ENCODE measurements at regions not wholly inside any gene's neighbourhood (a gene's known extent, or its start where the extent isn't known, plus 50 kb on each side); places are given as distances from the start of the nearest gene placed in this dataset.
"Not testable (repeated sequence)": the region's sequence is repeated elsewhere in the genome, so short reads cannot be mapped to it uniquely, and the experiment has no call there.

GRCh38 chr15:92848464-92848851, 51.7 kb upstream of the CHD2 start:
- H3K27me3 Mint-ChIP-seq: no peaks in the 10 kb centered on the region
- H3K27ac Mint-ChIP-seq: peak overlapping the region; percentile 95
- ChIA-PET CTCF (interaction anchor here (0.8 to 3.2 kb wide), 2 partner anchors 34 to 40 kb away, joined by 4 to 16 read pairs; no protein-coding TSS in a partner anchor), POLR2A (interaction anchor here (0.8 to 15.2 kb wide), 11 partner anchors 9 to 52 kb away, joined by 3 to 305 read pairs (median 4); partner anchors contain the start of gene CHD2)
- H3K4me1 ChIP-seq (ENCODE audit: insufficient read depth, low read length): peaks cover 57% of the 10 kb centered on the region
- H3K4me3 Mint-ChIP-seq: no peak overlapping the region
- no peaks in the 10 kb centered on the region for H3K36me3 Mint-ChIP-seq (ENCODE audit: low read depth)
- H3K36me3 ChIP-seq (ENCODE audit: insufficient read depth, low read length): no peaks in the 10 kb centered on the region
- H3K27me3 ChIP-seq (ENCODE audit: control insufficient read depth in 1 of 2, insufficient read depth in 2 of 2, low read length in 2 of 2): no peaks in the 10 kb centered on the region
- DNase-seq (no peak), ATAC-seq (ENCODE audit: poor library complexity) (no peak)
- intact Hi-C loops (cut with DNase I, micrococcal nuclease): loop anchor here (2.0 to 5.0 kb wide), 4 partner anchors 16 to 41 kb away; no protein-coding TSS in a partner anchor
- TF ChIP-seq, protein P1, sequence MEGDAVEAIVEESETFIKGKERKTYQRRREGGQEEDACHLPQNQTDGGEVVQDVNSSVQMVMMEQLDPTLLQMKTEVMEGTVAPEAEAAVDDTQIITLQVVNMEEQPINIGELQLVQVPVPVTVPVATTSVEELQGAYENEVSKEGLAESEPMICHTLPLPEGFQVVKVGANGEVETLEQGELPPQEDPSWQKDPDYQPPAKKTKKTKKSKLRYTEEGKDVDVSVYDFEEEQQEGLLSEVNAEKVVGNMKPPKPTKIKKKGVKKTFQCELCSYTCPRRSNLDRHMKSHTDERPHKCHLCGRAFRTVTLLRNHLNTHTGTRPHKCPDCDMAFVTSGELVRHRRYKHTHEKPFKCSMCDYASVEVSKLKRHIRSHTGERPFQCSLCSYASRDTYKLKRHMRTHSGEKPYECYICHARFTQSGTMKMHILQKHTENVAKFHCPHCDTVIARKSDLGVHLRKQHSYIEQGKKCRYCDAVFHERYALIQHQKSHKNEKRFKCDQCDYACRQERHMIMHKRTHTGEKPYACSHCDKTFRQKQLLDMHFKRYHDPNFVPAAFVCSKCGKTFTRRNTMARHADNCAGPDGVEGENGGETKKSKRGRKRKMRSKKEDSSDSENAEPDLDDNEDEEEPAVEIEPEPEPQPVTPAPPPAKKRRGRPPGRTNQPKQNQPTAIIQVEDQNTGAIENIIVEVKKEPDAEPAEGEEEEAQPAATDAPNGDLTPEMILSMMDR (IDR thresholded peaks at IDR 0.05): no peak
- H3K27ac ChIP-seq (ENCODE audit: low read depth in 1 of 2, low read length in 2 of 2): peak overlapping the region; percentile 37 to 61
- H3K9me3 ChIP-seq (ENCODE audit: control insufficient read depth in 1 of 2, insufficient read depth in 1 of 2, low read length in 2 of 2): peaks cover 0 to 3% of the 10 kb centered on the region in 2 experiments
- H3K4me1 Mint-ChIP-seq (ENCODE audit: low read depth): peaks cover 67% of the 10 kb centered on the region
- H3K9me3 Mint-ChIP-seq: no peaks in the 10 kb centered on the region
- no peak overlapping the region for H3K4me3 ChIP-seq (ENCODE audit: low read length)

DNA sequence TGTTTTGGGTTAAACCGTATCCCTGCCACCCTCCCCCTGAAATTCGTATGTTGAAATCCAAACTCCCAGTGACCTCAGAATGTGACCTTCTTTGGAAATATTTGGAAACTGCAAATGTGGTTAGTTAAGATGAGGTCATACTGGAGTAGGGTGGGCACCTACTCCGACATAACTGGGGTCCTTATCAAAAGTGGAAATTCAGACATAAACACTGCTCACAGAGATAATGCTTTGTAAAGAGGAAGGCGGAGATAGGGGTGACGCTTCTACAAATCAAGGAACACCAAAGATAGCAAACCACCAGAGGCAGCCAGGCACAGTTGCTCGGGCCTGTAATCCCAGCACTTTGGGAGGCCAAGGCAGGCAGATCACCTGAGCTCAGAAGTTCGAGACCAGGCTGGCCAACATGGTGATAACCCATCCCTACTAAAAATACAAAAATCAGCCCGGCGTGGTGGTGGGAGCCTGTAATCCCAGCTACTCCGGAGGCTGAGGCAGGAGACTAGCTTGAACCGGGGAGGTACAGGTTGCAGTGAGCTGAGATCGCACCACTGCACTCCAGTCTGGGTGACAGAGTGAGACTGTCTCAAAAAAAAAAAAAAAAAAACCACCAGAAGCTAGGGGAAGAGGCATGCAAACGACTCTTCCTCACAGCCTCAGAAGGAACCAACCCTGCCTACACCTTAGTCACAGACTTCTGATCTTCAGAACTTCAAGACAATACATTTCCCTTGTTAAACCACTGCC, 51.1 kb upstream of the CHD2 start:
- ChIA-PET POLR2A (interaction anchor here (0.7 to 15.2 kb wide), 9 partner anchors 10 to 58 kb away, joined by 3 to 305 read pairs (median 10); partner anchors contain the start of gene CHD2), CTCF (interaction anchor here (0.6 to 3.2 kb wide), 7 partner anchors 17 to 65 kb away, joined by 3 to 16 read pairs (median 3); no protein-coding TSS in a partner anchor)
- Histone ChIP-seq H3K36me3 (ENCODE audit: insufficient read depth, low read length) (no peaks in the 10 kb centered on the region), H3K4me1 (ENCODE audit: insufficient read depth, low read length) (peaks cover 52% of the 10 kb centered on the region), H3K4me3 (ENCODE audit: low read length) (peak overlapping the region; percentile 6), H3K27ac (ENCODE audit: low read depth in 1 of 2, low read length in 2 of 2) (peak overlapping the region; percentile 37 to 61), H3K27me3 (ENCODE audit: control insufficient read depth in 1 of 2, insufficient read depth in 2 of 2, low read length in 2 of 2) (no peaks in the 10 kb centered on the region), H3K9me3 (ENCODE audit: control insufficient read depth in 1 of 2, insufficient read depth in 1 of 2, low read length in 2 of 2) (peaks cover 0 to 3% of the 10 kb centered on the region in 2 experiments)
- TF ChIP-seq, protein P1 (IDR thresholded peaks at IDR 0.05): no peak
- peak; percentile 88 for ATAC-seq (ENCODE audit: poor library complexity)
- peak overlapping the region; percentile 95 for H3K27ac Mint-ChIP-seq
- H3K27me3 Mint-ChIP-seq: no peaks in the 10 kb centered on the region
- H3K4me1 Mint-ChIP-seq (ENCODE audit: low read depth): peaks cover 67% of the 10 kb centered on the region
- peak in 13 of 14 experiments; percentile 15 to 88 (median 45) for DNase-seq
- peak overlapping the region; percentile 54 for H3K4me3 Mint-ChIP-seq
- no peaks in the 10 kb centered on the region for H3K9me3 Mint-ChIP-seq
- H3K36me3 Mint-ChIP-seq (ENCODE audit: low read depth): no peaks in the 10 kb centered on the region
- intact Hi-C loops (cut with DNase I, micrococcal nuclease): loop anchor here (1.0 to 5.0 kb wide), 6 partner anchors 16 to 42 kb away; no protein-coding TSS in a partner anchor

DNA sequence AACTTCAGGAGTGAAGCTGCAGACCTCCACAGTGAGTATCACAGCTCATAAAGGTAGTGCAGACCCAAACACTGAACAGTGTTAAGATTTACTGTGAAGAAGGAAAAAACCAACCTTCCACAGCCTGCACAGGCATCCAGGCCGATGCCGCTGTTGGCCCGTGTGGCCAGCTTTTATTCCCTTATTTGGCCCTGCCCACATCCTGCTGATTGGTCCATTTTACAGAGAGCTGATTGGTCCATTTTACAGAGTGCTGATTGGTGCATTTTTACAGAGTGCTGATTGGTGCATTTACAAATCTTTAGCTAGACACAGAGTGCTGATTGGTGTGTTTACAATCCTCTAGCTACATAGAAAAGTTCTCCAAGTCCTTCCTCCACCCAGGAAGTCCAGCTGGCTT, 49.9 kb upstream of the CHD2 start:
- H3K27me3 Mint-ChIP-seq; H3K9me3 ChIP-seq (ENCODE audit: control insufficient read depth in 1 of 2, insufficient read depth in 1 of 2, low read length in 2 of 2); H3K4me3 ChIP-seq (ENCODE audit: low read length); H3K9me3 Mint-ChIP-seq; intact Hi-C loops (cut with DNase I, micrococcal nuclease); H3K27me3 ChIP-seq (ENCODE audit: control insufficient read depth in 1 of 2, insufficient read depth in 2 of 2, low read length in 2 of 2); H3K36me3 ChIP-seq (ENCODE audit: insufficient read depth, low read length); H3K36me3 Mint-ChIP-seq (ENCODE audit: low read depth); ATAC-seq (ENCODE audit: poor library complexity); H3K27ac ChIP-seq (ENCODE audit: low read depth in 1 of 2, low read length in 2 of 2): not testable (repeated sequence)
- H3K4me1 ChIP-seq (ENCODE audit: insufficient read depth, low read length): peaks cover 42% of the 10 kb centered on the region
- CTCF ChIA-PET: interaction anchor here (0.6 to 3.2 kb wide), 3 partner anchors 12 to 41 kb away, joined by 3 to 16 read pairs (median 3); no protein-coding TSS in a partner anchor
- Mint-ChIP-seq H3K27ac (peak overlapping the region; percentile 95), H3K4me1 (ENCODE audit: low read depth) (peaks cover 63% of the 10 kb centered on the region), H3K4me3 (peak overlapping the region; percentile 54)
- POLR2A ChIA-PET: interaction anchor here (0.8 to 15.2 kb wide), 5 partner anchors 18 to 86 kb away, joined by 4 to 305 read pairs (median 19); partner anchors contain the start of gene CHD2
- peak in 3 of 14 experiments; percentile 13 to 36 (median 14) for DNase-seq
